Panc1 (cell line): ENCODE measurements at regions not wholly inside any gene's neighbourhood (a gene's known extent, or its start where the extent isn't known, plus 50 kb on each side); places are given as distances from the start of the nearest gene placed in this dataset.

Experiments used
- ATAC-seq: fragments of 200-7000 bp; cut with Tn5 transposase; 2 replicates; pipeline ENCODE4 v1.9.1; 2020; ENCODE audit warnings: mild to moderate bottlenecking, moderate library complexity
- BruUV-seq: library from RNA; stranded (reverse); fragments of 400-500 nt; replicated peaks from 2 replicates; lab custom pipeline; 2021; lab: Mats Ljungman, UMichigan
- CTCF ChIA-PET: fragments of 300-600 bp; sonication (Branson Sonifier 250); formaldehyde crosslinking; loops from one replicate; lab custom pipeline; 2022; ENCODE audit warnings: antibody characterized with exemption; lab: Charles Lee
- POLR2A ChIA-PET: fragments of 300-600 bp; sonication (Branson Sonifier 250); formaldehyde crosslinking; loops from one replicate; lab custom pipeline; 2022; ENCODE audit warnings: antibody characterized with exemption; lab: Charles Lee
- DNase-seq: peaks from one replicate; pipeline ENCODE4 v3.0.0-alpha.2; 2010; ENCODE audit warnings: low read depth, low spot score
- H3K27ac ChIP-seq: 2 replicates; pipeline ENCODE4 v1.5.1; 2011; ENCODE audit warnings: mild to moderate bottlenecking, low read length, inconsistent platforms
- H3K27me3 ChIP-seq: fragments of 200-500 bp; sonication (Bioruptor generic); 2 replicates; pipeline ENCODE4 v1.6.0; 2014; ENCODE audit warnings: low read length, inconsistent platforms; ENCODE audit not compliant: control insufficient read depth, insufficient read depth
- H3K36me3 ChIP-seq: fragments of 200-500 bp; sonication (Bioruptor generic); 2 replicates; pipeline ENCODE4 v1.5.1; 2014; ENCODE audit warnings: inconsistent platforms, mild to moderate bottlenecking, low read length, moderate library complexity; ENCODE audit not compliant: control insufficient read depth, insufficient read depth
- H3K4me1 ChIP-seq: 2 replicates; pipeline ENCODE4 v1.5.1; 2011; ENCODE audit warnings: inconsistent platforms, mild to moderate bottlenecking, low read length, moderate library complexity; ENCODE audit not compliant: control insufficient read depth, insufficient read depth
- H3K4me3 ChIP-seq, 2 experiments: 2 replicates each; pipeline ENCODE4 v1.5.1; 2011 to 2012; ENCODE audit warnings: low read depth in 2 of 2, low read length in 2 of 2, mild to moderate bottlenecking in 2 of 2, inconsistent platforms in 1 of 2, moderate library complexity in 1 of 2
- H3K9me3 ChIP-seq: fragments of 200-500 bp; sonication (Bioruptor generic); 2 replicates; pipeline ENCODE4 v1.5.1; 2014; ENCODE audit warnings: low read depth, mild to moderate bottlenecking, inconsistent platforms, low read length, moderate library complexity; ENCODE audit not compliant: control insufficient read depth, insufficient read depth
- POLR2AphosphoS5 ChIP-seq: IDR thresholded peaks from 2 replicates; pipeline ENCODE4 v1.6.1; 2012; ENCODE audit warnings: mild to moderate bottlenecking, low read depth, low read length, moderate library complexity
- SIN3A ChIP-seq: IDR thresholded peaks from 2 replicates; pipeline ENCODE4 v1.6.1; 2012; ENCODE audit warnings: low read depth, mild to moderate bottlenecking, low read length, moderate library complexity, borderline replicate concordance; ENCODE audit not compliant: insufficient read depth
- TCF7L2 ChIP-seq: IDR thresholded peaks from 2 replicates; pipeline ENCODE4 v1.6.1; 2011; ENCODE audit warnings: mild to moderate bottlenecking, low read depth, low read length, inconsistent platforms
- in situ Hi-C: cut with HindIII; loops from 2 replicates; pipeline ENCODE4 v1.10.0; 2016; ENCODE audit warnings: low sequenced_read_pairs, low pct_unique_long_range_greater_than_20kb
- intact Hi-C: fragments of 100-400 bp; cut with micrococcal nuclease; formaldehyde crosslinking; loops from one replicate; pipeline ENCODE4 v1.10.0; 2022; ENCODE audit not compliant: unreplicated experiment
- TF ChIP-seq, protein P1 (sequence below), 2 experiments: IDR thresholded peaks; 2 replicates each; pipeline ENCODE4 v1.6.1; 2011 to 2012; ENCODE audit warnings: low read depth in 2 of 2, control low read depth in 1 of 2, low read length in 1 of 2, mild to moderate bottlenecking in 1 of 2, moderate library complexity in 1 of 2; ENCODE audit not compliant: insufficient read depth in 1 of 2
- TF ChIP-seq, protein P2 (sequence below): fragments of 450-650 bp; IDR thresholded peaks from 2 replicates; pipeline ENCODE4 v1.5.1; 2017; ENCODE audit warnings: mild to moderate bottlenecking

DNA sequence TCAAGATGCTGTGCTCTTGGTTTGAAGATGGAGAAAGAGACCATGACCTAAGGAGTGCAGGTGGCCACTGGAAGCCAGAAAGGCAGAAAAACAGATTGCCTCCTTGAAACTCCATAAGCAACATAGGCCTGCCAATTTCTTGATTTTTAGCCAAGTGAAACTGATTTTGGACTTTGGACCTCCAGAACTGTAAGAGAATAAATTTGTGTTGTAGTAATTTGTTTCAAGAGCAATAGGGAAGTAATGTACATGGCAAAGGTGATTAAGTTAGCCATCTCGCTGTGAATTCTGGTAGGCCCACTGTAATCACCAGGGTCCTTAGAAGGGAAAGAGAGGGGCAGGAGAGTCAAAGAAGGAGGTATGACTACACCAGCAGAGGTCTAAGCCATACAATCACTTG, 238.8 kb downstream of the CNTN3 start:
- BruUV-seq: no TSS peak
- no peaks in the 10 kb centered on the region for H3K36me3 ChIP-seq
- in situ Hi-C loops: no loop called here
- H3K4me1 ChIP-seq: no peaks in the 10 kb centered on the region
- H3K9me3 ChIP-seq: no peaks in the 10 kb centered on the region
- ChIA-PET CTCF (no interaction called here), POLR2A (no interaction called here)
- ATAC-seq: no peak
- intact Hi-C loops: no loop called here
- no peak overlapping the region for H3K27ac ChIP-seq
- H3K4me3 ChIP-seq: no peak overlapping the region
- no peaks in the 10 kb centered on the region for H3K27me3 ChIP-seq
- DNase-seq: no peak
- TF ChIP-seq POLR2AphosphoS5: no peak
- TF ChIP-seq, protein P1, sequence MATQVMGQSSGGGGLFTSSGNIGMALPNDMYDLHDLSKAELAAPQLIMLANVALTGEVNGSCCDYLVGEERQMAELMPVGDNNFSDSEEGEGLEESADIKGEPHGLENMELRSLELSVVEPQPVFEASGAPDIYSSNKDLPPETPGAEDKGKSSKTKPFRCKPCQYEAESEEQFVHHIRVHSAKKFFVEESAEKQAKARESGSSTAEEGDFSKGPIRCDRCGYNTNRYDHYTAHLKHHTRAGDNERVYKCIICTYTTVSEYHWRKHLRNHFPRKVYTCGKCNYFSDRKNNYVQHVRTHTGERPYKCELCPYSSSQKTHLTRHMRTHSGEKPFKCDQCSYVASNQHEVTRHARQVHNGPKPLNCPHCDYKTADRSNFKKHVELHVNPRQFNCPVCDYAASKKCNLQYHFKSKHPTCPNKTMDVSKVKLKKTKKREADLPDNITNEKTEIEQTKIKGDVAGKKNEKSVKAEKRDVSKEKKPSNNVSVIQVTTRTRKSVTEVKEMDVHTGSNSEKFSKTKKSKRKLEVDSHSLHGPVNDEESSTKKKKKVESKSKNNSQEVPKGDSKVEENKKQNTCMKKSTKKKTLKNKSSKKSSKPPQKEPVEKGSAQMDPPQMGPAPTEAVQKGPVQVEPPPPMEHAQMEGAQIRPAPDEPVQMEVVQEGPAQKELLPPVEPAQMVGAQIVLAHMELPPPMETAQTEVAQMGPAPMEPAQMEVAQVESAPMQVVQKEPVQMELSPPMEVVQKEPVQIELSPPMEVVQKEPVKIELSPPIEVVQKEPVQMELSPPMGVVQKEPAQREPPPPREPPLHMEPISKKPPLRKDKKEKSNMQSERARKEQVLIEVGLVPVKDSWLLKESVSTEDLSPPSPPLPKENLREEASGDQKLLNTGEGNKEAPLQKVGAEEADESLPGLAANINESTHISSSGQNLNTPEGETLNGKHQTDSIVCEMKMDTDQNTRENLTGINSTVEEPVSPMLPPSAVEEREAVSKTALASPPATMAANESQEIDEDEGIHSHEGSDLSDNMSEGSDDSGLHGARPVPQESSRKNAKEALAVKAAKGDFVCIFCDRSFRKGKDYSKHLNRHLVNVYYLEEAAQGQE (IDR thresholded peaks at IDR 0.05; ENCODE audit: insufficient read depth in 1 of 2, low read depth in 2 of 2, low read length in 1 of 2): no peak
- no peak for TF ChIP-seq SIN3A
- TF ChIP-seq, protein P2, sequence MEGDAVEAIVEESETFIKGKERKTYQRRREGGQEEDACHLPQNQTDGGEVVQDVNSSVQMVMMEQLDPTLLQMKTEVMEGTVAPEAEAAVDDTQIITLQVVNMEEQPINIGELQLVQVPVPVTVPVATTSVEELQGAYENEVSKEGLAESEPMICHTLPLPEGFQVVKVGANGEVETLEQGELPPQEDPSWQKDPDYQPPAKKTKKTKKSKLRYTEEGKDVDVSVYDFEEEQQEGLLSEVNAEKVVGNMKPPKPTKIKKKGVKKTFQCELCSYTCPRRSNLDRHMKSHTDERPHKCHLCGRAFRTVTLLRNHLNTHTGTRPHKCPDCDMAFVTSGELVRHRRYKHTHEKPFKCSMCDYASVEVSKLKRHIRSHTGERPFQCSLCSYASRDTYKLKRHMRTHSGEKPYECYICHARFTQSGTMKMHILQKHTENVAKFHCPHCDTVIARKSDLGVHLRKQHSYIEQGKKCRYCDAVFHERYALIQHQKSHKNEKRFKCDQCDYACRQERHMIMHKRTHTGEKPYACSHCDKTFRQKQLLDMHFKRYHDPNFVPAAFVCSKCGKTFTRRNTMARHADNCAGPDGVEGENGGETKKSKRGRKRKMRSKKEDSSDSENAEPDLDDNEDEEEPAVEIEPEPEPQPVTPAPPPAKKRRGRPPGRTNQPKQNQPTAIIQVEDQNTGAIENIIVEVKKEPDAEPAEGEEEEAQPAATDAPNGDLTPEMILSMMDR: no peak
- TF ChIP-seq TCF7L2: no peak

DNA sequence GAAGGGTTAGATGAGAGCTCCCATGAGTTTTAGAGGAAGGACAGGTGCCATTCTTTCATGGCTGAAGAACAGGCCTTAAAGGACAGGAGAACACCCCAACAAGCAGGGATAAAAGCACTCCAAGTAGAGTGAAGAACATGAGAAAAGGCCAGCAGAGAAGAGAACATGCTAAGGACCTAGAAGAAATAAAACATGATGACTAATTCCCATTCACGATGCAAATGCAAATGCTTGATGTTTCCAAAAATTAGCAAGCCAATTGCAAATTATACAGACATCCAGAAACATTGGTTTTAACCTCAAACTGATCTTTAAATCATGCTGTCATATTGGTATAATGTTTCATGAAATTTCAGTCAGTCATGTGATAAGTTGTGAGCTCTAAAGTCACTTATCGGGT, 241.7 kb downstream of the CNTN3 start:
- BruUV-seq: no TSS peak
- no peaks in the 10 kb centered on the region for H3K36me3 ChIP-seq
- H3K4me1 ChIP-seq: no peaks in the 10 kb centered on the region
- ChIA-PET CTCF (no interaction called here), POLR2A (no interaction called here)
- no peaks in the 10 kb centered on the region for H3K27me3 ChIP-seq
- intact Hi-C loops (no loop called here), in situ Hi-C loops (no loop called here)
- TF ChIP-seq SIN3A (no peak), POLR2AphosphoS5 (no peak), TCF7L2 (no peak)
- TF ChIP-seq, protein P2: no peak
- TF ChIP-seq, protein P1 (IDR thresholded peaks at IDR 0.05; ENCODE audit: insufficient read depth in 1 of 2, low read depth in 2 of 2, low read length in 1 of 2): no peak
- no peak for ATAC-seq
- H3K4me3 ChIP-seq: no peak overlapping the region
- no peak overlapping the region for H3K27ac ChIP-seq
- DNase-seq: no peak
- no peaks in the 10 kb centered on the region for H3K9me3 ChIP-seq
